NOMO-1 treated with dmso at 0.1 percent for 144 hours (cell line): ENCODE measurements at regions not wholly inside any gene's neighbourhood (a gene's known extent, or its start where the extent isn't known, plus 50 kb on each side); places are given as distances from the start of the nearest gene placed in this dataset.
"Not testable (repeated sequence)": the region's sequence is repeated elsewhere in the genome, so short reads cannot be mapped to it uniquely, and the experiment has no call there.

ENCODE experiments used
- DNase-seq: peaks from one replicate; lab custom pipeline; 2025; ENCODE audit not compliant: unreplicated experiment; lab: John Stamatoyannopoulos, UW

DNA sequence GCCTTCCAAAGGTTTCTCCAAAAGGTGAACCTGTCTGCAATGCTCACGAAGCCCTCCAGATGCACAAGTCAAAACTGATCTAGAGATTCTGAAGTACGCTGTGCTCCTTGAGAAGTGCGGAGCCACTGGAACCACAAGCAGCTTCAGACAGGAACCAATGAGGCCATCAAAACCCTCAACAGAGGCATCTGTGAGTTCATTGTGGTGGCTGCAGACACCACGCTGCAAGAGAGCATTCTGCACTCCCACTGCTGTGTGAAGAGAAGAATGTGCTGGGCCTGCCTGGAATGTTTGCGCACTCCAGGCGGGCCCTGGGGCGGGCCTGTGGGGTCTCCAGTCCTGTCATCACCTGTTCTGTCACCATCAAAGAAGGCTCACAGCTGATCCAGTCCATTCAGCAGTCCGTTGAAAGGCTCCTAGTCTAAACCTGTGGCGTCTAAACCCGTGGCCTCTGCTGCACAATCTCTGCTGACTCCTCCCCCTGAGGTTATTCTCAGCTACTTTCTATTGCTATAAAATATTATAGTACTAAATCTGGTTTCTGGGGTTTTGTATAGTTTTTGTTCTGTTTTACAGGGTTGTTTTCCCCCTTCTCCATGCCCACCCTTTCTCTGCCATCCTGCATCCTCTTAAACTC, 111.6 kb downstream of the PPIAL4A start:
- not testable (repeated sequence) for DNase-seq

- DNase-seq = not testable (repeated sequence)
Observed at GRCh38 chr1:121003230-121003629, 113.7 kb downstream of the PPIAL4A start.

DNA sequence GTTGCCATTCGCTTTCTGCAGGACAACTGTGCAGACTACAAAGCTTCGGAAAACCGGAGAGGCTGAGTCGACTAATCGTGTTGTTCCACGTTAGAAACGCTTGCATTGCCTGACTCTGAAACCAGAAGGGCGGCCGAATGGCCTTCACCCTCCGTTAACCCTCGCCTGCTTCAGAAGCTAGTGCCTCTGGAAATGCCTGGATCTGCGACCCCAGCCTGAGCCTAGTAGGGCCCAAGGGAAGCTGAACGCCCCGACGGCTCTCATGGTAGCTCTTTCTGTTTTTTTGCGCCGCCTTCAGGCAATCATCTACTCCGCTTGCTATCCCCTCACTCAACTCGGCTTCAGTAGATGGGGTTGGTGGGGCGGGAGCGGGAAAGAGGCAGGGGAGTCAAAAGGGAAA, 117.3 kb downstream of the PPIAL4A start:
- DNase-seq = not testable (repeated sequence)

DNA sequence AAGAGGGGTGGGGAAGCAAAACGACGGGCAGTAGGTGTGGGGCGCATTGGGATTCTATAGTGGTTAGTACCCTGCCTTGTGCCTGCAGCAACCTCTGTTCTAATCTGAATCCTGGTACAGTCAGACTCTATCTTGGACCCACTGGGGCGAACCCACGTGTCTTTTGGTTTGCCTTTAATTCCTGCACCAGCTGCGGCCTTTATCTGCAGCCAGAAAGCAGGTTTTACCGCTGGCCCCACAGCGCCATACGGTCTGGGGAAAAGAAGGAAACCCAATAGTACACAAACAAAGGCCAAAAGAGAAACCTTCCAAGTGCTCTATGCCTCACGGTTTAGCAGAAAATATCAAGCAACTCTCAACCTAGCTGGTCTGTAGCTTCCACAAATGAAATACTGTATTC, 118.2 kb downstream of the PPIAL4A start:
- not testable (repeated sequence) for DNase-seq

DNA sequence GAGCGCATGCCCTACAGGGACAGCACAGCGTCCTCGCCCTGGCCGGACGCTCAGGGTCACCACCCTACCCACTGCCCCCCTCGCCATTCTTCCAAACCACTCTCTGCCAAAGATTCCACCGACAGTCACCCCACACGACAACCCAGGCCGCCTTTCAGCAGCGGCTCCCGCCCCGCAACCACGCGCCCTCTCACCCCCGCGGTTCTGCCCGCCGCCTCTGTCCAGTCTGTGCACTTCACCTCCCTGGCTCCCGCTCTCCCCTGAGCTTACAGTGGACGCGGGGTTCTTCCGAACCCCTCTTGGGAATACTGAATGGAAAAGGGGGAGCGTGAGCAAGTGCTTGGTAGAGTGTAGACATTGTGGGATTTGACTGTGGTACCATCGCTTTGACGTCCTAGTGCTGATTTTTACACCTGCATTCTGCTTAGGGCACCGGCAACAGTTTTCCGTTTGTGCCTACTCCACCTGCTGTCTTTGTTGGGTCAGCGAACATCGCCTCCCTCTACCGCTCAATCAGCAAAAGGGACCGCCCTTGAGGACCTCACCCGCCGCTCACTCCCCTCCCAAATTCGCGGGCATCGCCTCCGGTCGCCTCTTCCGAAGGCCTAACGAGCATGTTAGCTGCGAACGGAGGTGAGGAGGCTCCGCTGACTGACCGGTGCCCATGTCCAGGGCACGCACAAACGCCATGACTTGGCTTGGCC, 119.1 kb downstream of the PPIAL4A start:
- DNase-seq = not testable (repeated sequence)

DNA sequence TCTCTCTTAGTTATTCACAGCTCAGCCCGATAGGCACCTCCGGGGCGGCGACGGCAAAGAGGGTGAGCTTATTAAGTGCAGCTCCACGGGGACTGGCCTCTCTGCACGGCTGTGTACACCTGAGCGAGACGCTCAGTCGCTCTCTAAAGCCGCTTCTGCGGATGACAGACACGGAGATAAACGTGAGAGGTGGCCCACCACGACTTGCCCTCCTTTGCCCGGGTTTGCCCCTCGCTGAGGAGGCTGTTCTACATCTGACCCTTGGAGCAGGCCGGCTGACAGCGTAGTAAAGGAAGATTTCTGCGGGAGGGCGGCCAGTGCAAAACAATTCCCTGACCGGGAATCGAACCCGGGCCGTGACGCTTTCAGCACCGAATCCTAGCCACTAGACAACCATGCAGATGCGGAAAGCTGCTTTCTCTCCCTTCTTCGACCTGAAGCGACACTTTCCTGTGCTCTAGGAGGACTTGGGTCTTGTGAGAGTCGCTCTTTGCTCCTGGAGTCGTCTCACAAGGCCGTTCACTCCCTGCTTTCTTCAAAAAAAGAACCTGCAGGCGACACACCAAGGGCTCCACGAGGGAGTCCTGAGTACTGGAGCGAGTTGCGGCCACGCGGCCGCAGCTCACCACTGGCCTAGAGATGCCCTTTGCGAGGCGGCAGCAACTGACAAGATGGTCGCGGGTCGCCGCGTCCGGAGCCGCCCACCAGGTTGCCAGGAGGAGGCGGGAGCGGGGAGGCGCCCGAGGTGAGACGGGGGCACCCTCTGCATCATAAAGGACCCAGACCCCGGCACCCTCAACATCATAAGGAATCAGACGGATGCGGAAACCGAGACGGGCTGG, 119.9 kb downstream of the PPIAL4A start:
- DNase-seq = not testable (repeated sequence)

- DNase-seq = not testable (repeated sequence)
Observed at GRCh38 chr1:121010141-121010540, 120.6 kb downstream of the PPIAL4A start.

DNA sequence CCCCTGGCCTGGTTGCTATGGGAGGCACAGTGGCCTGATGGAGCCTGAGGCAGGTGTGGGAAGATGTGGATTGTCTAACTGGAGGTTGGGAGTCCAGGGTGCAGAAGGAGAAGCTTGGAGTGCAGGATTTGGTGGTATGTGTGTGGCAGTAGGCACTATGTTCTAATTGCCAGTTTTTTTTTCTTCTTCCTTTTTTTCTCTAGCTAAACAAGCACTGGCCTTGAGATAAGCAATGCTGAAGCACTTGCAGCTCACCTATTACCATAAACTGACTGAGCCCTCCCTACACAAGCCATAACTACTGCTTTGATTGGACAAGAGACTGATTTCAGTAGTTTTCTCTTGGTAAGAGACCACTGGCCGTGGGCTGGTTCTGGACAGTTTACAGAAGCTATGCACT, 123.6 kb downstream of the PPIAL4A start:
- DNase-seq = not testable (repeated sequence)

DNA sequence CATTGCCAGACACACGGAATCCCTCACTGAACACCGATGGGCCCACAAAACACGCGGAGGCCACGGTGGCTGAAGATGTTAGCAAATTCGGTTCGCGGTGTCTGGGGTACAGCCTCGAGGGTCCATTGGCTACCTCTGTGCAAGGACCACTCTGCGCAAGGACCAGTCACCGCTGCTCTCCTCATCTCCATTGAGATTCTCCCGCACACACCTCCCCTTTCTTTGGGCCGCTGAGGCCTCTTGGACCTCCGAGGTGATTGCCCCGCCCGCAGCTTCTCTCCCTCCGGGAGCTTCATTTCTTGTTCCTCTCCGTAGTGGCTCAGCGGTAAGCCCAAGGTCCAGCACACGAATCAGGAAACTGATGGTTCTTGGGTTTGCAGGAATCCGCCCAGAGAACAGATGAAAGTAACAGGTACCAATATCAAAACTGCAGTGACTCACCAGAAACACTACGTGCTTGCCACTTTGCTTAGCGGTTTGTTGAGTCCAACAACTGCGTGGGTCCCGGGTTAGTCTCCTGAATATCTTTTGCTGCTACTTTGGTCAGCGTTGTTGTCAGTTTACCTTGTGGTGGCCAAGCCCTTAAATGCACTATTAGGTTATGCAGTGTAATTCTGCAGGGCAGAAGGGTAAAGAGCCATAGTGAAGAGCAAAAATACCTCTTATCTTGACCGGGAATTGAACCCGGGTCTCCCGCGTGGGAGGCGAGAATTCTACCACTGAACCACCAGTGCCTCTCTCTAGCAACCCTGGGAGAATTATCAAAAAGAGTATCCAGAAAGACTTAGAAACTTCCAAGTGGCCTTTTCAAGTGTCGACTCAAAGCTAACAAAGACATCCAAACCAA, 126.8 kb downstream of the PPIAL4A start:
- DNase-seq = not testable (repeated sequence)

GRCh38 chr1:121019715-121020349, 130.3 kb downstream of the PPIAL4A start:
- DNase-seq = not testable (repeated sequence)

GRCh38 chr1:121020350-121021236, 131.0 kb downstream of the PPIAL4A start:
- not testable (repeated sequence) for DNase-seq

DNA sequence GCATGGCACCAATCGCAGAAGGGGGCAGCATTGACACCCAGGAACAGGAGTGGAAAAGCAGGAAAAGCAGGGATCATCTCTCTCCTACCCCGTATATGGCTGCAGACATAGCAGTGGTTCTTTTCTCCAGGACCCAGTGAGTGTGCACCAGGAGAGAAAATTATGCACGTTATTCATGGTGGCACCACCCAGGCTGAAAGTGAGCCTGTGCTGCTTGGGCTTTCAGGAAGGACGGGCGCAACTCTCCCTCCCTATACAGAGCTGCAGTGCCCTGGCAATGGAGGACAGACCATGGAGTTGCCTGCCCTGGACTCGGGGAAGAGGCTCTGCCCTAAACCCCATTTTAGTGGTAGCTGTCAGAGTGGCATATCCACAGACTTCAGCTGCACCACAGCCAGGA, 132.1 kb downstream of the PPIAL4A start:
- DNase-seq = not testable (repeated sequence)

GRCh38 chr1:121032878-121033494, 143.4 kb downstream of the PPIAL4A start:
- DNase-seq = not testable (repeated sequence)

GRCh38 chr1:121036792-121037191, 147.2 kb downstream of the PPIAL4A start:
- DNase-seq = not testable (repeated sequence)

GRCh38 chr1:121040974-121041373, 143.2 kb downstream of the FAM72B start:
- DNase-seq = not testable (repeated sequence)

- DNase-seq = not testable (repeated sequence)
Observed at GRCh38 chr1:121041497-121041896, 142.6 kb downstream of the FAM72B start.

- DNase-seq = not testable (repeated sequence)
Observed at GRCh38 chr1:121042882-121043281, 141.3 kb downstream of the FAM72B start.

GRCh38 chr1:121048293-121048752, 135.8 kb downstream of the FAM72B start:
- not testable (repeated sequence) for DNase-seq
